ENCODE measurements at regions not wholly inside any gene's neighbourhood (a gene's known extent, or its start where the extent isn't known, plus 50 kb on each side); places are given as distances from the start of the nearest gene placed in this dataset.

- TF ChIP-seq POLR2AphosphoS5 (IDR thresholded peaks at IDR 0.05) (no peak), POLR2A (IDR thresholded peaks at IDR 0.05) (no peak), CTCF (IDR thresholded peaks at IDR 0.05) (no peak)
Observed at GRCh38 chr6:144653885-144654505, 368.9 kb downstream of the UTRN start.

Measured in upper lobe of left lung (tissue), 4 donors.